H9 (cell line): ENCODE measurements at regions not wholly inside any gene's neighbourhood (a gene's known extent, or its start where the extent isn't known, plus 50 kb on each side); places are given as distances from the start of the nearest gene placed in this dataset.

Experiments used
- DNase-seq: peaks from one replicate; pipeline ENCODE4 v3.0.0-alpha.2; 2017
- H2AFZ ChIP-seq: one replicate; pipeline ENCODE4 v1.6.1; 2013; ENCODE audit warnings: mild to moderate bottlenecking, low read length, control low read depth, moderate library complexity
- H2AK5ac ChIP-seq: 2 replicates; pipeline ENCODE4 v1.6.1; 2013; ENCODE audit warnings: low read length, control low read depth, mixed read lengths; ENCODE audit not compliant: insufficient read length
- H2BK120ac ChIP-seq: one replicate; pipeline ENCODE4 v1.6.1; 2013; ENCODE audit warnings: low read depth, mild to moderate bottlenecking, low read length, control low read depth, inconsistent platforms; ENCODE audit not compliant: poor library complexity, severe bottlenecking
- H2BK12ac ChIP-seq: 2 replicates; pipeline ENCODE4 v1.6.1; 2013; ENCODE audit warnings: low read length, control low read depth, mixed read lengths, low read depth; ENCODE audit not compliant: insufficient read length
- H2BK15ac ChIP-seq: 2 replicates; pipeline ENCODE4 v1.6.1; 2013; ENCODE audit warnings: low read depth, low read length, control low read depth
- H2BK20ac ChIP-seq: one replicate; pipeline ENCODE4 v1.6.1; 2013; ENCODE audit warnings: low read depth, mild to moderate bottlenecking, low read length, control low read depth, inconsistent platforms; ENCODE audit not compliant: poor library complexity, severe bottlenecking
- H2BK5ac ChIP-seq: 2 replicates; pipeline ENCODE4 v1.6.1; 2013; ENCODE audit warnings: low read length, control low read depth, mixed read lengths; ENCODE audit not compliant: insufficient read length
- H3K14ac ChIP-seq: 2 replicates; pipeline ENCODE4 v1.6.1; 2013; ENCODE audit warnings: low read length, control low read depth; ENCODE audit not compliant: insufficient read depth
- H3K18ac ChIP-seq: 2 replicates; pipeline ENCODE4 v1.6.1; 2013; ENCODE audit warnings: low read depth, mild to moderate bottlenecking, mixed read lengths, low read length, control low read depth; ENCODE audit not compliant: insufficient read length
- H3K23ac ChIP-seq: 2 replicates; pipeline ENCODE4 v1.6.1; 2013; ENCODE audit warnings: low read length, control low read depth, mixed read lengths, low read depth; ENCODE audit not compliant: insufficient read length
- H3K23me2 ChIP-seq: 2 replicates; pipeline ENCODE4 v1.6.1; 2013; ENCODE audit warnings: low read depth, mild to moderate bottlenecking, mixed read lengths, low read length, control low read depth; ENCODE audit not compliant: insufficient read length, poor library complexity, severe bottlenecking
- H3K27ac ChIP-seq: 2 replicates; pipeline ENCODE4 v1.5.1; 2013; ENCODE audit warnings: low read length, control low read depth, mixed read lengths, low read depth; ENCODE audit not compliant: insufficient read length
- H3K27me3 ChIP-seq: 2 replicates; pipeline ENCODE4 v1.6.1; 2013; ENCODE audit warnings: low read length, control low read depth, inconsistent platforms; ENCODE audit not compliant: insufficient read depth
- H3K4ac ChIP-seq: 2 replicates; pipeline ENCODE4 v1.6.1; 2013; ENCODE audit warnings: low read depth, mild to moderate bottlenecking, control low read depth, inconsistent platforms, low read length, moderate library complexity
- H3K4me1 ChIP-seq: 2 replicates; pipeline ENCODE4 v1.6.1; 2013; ENCODE audit warnings: low read length, control low read depth, inconsistent platforms; ENCODE audit not compliant: insufficient read depth
- H3K4me2 ChIP-seq: 2 replicates; pipeline ENCODE4 v1.6.1; 2013; ENCODE audit warnings: low read length, control low read depth, mixed read lengths; ENCODE audit not compliant: insufficient read length, insufficient read depth
- H3K56ac ChIP-seq: 2 replicates; pipeline ENCODE4 v1.6.1; 2013; ENCODE audit warnings: low read depth, mild to moderate bottlenecking, mixed read lengths, low read length, control low read depth; ENCODE audit not compliant: insufficient read length
- H3K79me1 ChIP-seq: 2 replicates; pipeline ENCODE4 v1.6.1; 2013; ENCODE audit warnings: low read depth, mild to moderate bottlenecking, moderate library complexity, low read length, control low read depth, inconsistent platforms; ENCODE audit not compliant: insufficient read depth, poor library complexity, severe bottlenecking
- H3K79me2 ChIP-seq: 2 replicates; pipeline ENCODE4 v1.6.1; 2013; ENCODE audit warnings: low read length, control low read depth, inconsistent platforms; ENCODE audit not compliant: insufficient read depth
- H3K9ac ChIP-seq: 2 replicates; pipeline ENCODE4 v1.6.1; 2013; ENCODE audit warnings: low read length, control low read depth, mixed read lengths; ENCODE audit not compliant: insufficient read length; ENCODE audit errors: extremely low read depth
- H3K9me3 ChIP-seq: one replicate; pipeline ENCODE4 v1.6.1; 2013; ENCODE audit warnings: low read depth, low read length, inconsistent platforms; ENCODE audit not compliant: control insufficient read depth
- H3T11ph ChIP-seq: one replicate; pipeline ENCODE4 v1.6.1; 2013; ENCODE audit warnings: mild to moderate bottlenecking, low read length, control low read depth, inconsistent platforms
- H4K20me1 ChIP-seq: one replicate; pipeline ENCODE4 v1.6.1; 2013; ENCODE audit not compliant: control insufficient read depth, insufficient read length, insufficient read depth
- H4K5ac ChIP-seq: 2 replicates; pipeline ENCODE4 v1.6.1; 2013; ENCODE audit warnings: low read depth, mild to moderate bottlenecking, mixed read lengths, low read length, control low read depth; ENCODE audit not compliant: insufficient read length
- H4K8ac ChIP-seq: replicated peaks from 2 replicates; pipeline ENCODE4 v1.6.1; 2013; ENCODE audit warnings: low read length, control low read depth, mixed read lengths, low read depth; ENCODE audit not compliant: insufficient read length
- H4K91ac ChIP-seq: 2 replicates; pipeline ENCODE4 v1.6.1; 2013; ENCODE audit warnings: low read depth, mild to moderate bottlenecking, moderate library complexity, mixed read lengths, low read length, control low read depth; ENCODE audit not compliant: insufficient read length
- H3K27ac Mint-ChIP-seq, 3 experiments: 2 replicates in 2 of 3; 3 replicates in 1 of 3; pipeline ENCODE4 v1.8.0; 2020 to 2021; ENCODE audit warnings: mixed read lengths in 3 of 3, mild to moderate bottlenecking in 1 of 3, moderate library complexity in 1 of 3
- H3K27me3 Mint-ChIP-seq: 2 replicates; pipeline ENCODE4 v1.8.0; 2021; ENCODE audit warnings: low read depth, mild to moderate bottlenecking, moderate library complexity, mixed read lengths
- H3K36me3 Mint-ChIP-seq, 3 experiments: 2 replicates in 2 of 3; 3 replicates in 1 of 3; pipeline ENCODE4 v1.8.0; 2020 to 2021; ENCODE audit warnings: low read depth in 3 of 3, mixed read lengths in 3 of 3; ENCODE audit not compliant: insufficient read depth in 1 of 3
- H3K4me1 Mint-ChIP-seq, 2 experiments: 2 replicates each; pipeline ENCODE4 v1.8.0; 2020; ENCODE audit warnings: mixed read lengths in 2 of 2
- H3K4me3 Mint-ChIP-seq, 2 experiments: 2 replicates in 1 of 2; 3 replicates in 1 of 2; pipeline ENCODE4 v1.8.0; 2020 to 2021; ENCODE audit warnings: mild to moderate bottlenecking in 2 of 2, mixed read lengths in 2 of 2, moderate library complexity in 1 of 2
- H3K9me3 Mint-ChIP-seq, 2 experiments: 2 replicates in 1 of 2; 3 replicates in 1 of 2; pipeline ENCODE4 v1.8.0; 2020; ENCODE audit warnings: mild to moderate bottlenecking in 2 of 2, mixed read lengths in 2 of 2, moderate library complexity in 1 of 2
- CTCF ChIP-seq: fragments of 200-600 bp; sonication (generic); conservative IDR thresholded peaks from 3 replicates; pipeline ENCODE4 v1.8.0; 2021; ENCODE audit warnings: antibody characterized with exemption, mild to moderate bottlenecking
- WGBS: extraction: QIAGEN DNeasy Blood & Tissue Kit; methylation state at CpG from one replicate; pipeline ENCODE4 v1.1.7; 2013; ENCODE audit warnings: missing lambda C conversion rate, low lambda C conversion rate, mixed read lengths; ENCODE audit not compliant: insufficient read length; ENCODE audit errors: extremely low coverage; 5-methylcytosine and 5-hydroxymethylcytosine counted together

GRCh38 chr20:63103402-63104311 lies 96.9 kb upstream of the BHLHE23 start:
- Histone ChIP-seq H3K14ac (no peak overlapping the region), H2BK20ac (no peak overlapping the region), H2AK5ac (no peak overlapping the region), H4K8ac (no peak overlapping the region), H3K9me3 (no peaks in the 10 kb centered on the region), H3K27me3 (peaks cover 22% of the 10 kb centered on the region; the same call in 1 of the 2 replicates), H2BK12ac (no peak overlapping the region), H3K4ac (no peak overlapping the region), H3K79me1 (no peaks in the 10 kb centered on the region), H3K18ac (no peak overlapping the region), H3K23ac (no peak overlapping the region), H3K9ac (no peak overlapping the region), H4K20me1 (no peaks in the 10 kb centered on the region), H4K5ac (no peak overlapping the region), H4K91ac (no peak overlapping the region), H2BK120ac (no peak overlapping the region), H3K4me2 (no peak overlapping the region), H2BK15ac (no peak overlapping the region), H2AFZ (no peak overlapping the region), H2BK5ac (no peak overlapping the region), H3T11ph (no peak overlapping the region), H3K79me2 (no peaks in the 10 kb centered on the region), H3K27ac (no peak overlapping the region), H3K23me2 (peaks cover 16% of the 10 kb centered on the region), H3K56ac (no peak overlapping the region), H3K4me1 (peaks cover 3% of the 10 kb centered on the region; the same call in 1 of the 2 replicates)
- Mint-ChIP-seq H3K27me3 (peaks cover 44% of the 10 kb centered on the region), H3K27ac (no peak overlapping the region), H3K9me3 (peaks cover 6 to 15% of the 10 kb centered on the region in 2 experiments; a peak in 4 of 5 replicates), H3K36me3 (no peaks in the 10 kb centered on the region), H3K4me1 (peaks cover 2 to 5% of the 10 kb centered on the region in 2 experiments; a peak in 3 of 4 replicates), H3K4me3 (no peak overlapping the region)
- TF ChIP-seq CTCF = no peak
- WGBS = no CpG with 5 or more reads among the region's 21 CpGs
- DNase-seq = no peak
